Parathyroid adenoma (tissue), 2 donors: ENCODE measurements at regions not wholly inside any gene's neighbourhood (a gene's known extent, or its start where the extent isn't known, plus 50 kb on each side); places are given as distances from the start of the nearest gene placed in this dataset.
"Not testable (repeated sequence)": the region's sequence is repeated elsewhere in the genome, so short reads cannot be mapped to it uniquely, and the experiment has no call there.

Experiments
- H2AFZ ChIP-seq: fragments of 300-600 bp; sonication (generic); one replicate; pipeline ENCODE4 v1.7.0; 2017; ENCODE audit warnings: antibody characterized with exemption, mild to moderate bottlenecking
- H3K27ac ChIP-seq: fragments of 300-600 bp; sonication (generic); one replicate; pipeline ENCODE4 v1.7.0; 2017
- H3K27me3 ChIP-seq: fragments of 300-600 bp; sonication (generic); one replicate; pipeline ENCODE4 v1.7.0; 2017; ENCODE audit warnings: low read length; ENCODE audit not compliant: control insufficient read depth, insufficient read depth
- H3K36me3 ChIP-seq: fragments of 300-600 bp; sonication (generic); one replicate; pipeline ENCODE4 v1.7.0; 2017; ENCODE audit warnings: low read length; ENCODE audit not compliant: control insufficient read depth, insufficient read depth
- H3K4me1 ChIP-seq: fragments of 300-600 bp; sonication (generic); one replicate; pipeline ENCODE4 v1.7.0; 2017; ENCODE audit warnings: control low read depth
- H3K4me2 ChIP-seq: fragments of 300-600 bp; sonication (generic); one replicate; pipeline ENCODE4 v1.7.0; 2017; ENCODE audit warnings: low read length
- H3K4me3 ChIP-seq: fragments of 300-600 bp; sonication (generic); one replicate; pipeline ENCODE4 v1.7.0; 2017; ENCODE audit warnings: low read depth, low read length
- H3K79me2 ChIP-seq: fragments of 300-600 bp; sonication (generic); one replicate; pipeline ENCODE4 v1.7.0; 2017; ENCODE audit warnings: control low read depth
- H3K9ac ChIP-seq: fragments of 300-600 bp; sonication (generic); one replicate; pipeline ENCODE4 v1.7.0; 2017; ENCODE audit warnings: mild to moderate bottlenecking
- H3K9me3 ChIP-seq: fragments of 300-600 bp; sonication (generic); one replicate; pipeline ENCODE4 v1.7.0; 2017; ENCODE audit warnings: low read length; ENCODE audit not compliant: control insufficient read depth
- TF ChIP-seq, protein P1 (sequence below): fragments of 300-600 bp; sonication (generic); IDR thresholded peaks from one replicate; pipeline ENCODE4 v1.7.0; 2017; ENCODE audit warnings: antibody characterized with exemption, mild to moderate bottlenecking
- donor health status: primary hyperparathyroidism.

DNA sequence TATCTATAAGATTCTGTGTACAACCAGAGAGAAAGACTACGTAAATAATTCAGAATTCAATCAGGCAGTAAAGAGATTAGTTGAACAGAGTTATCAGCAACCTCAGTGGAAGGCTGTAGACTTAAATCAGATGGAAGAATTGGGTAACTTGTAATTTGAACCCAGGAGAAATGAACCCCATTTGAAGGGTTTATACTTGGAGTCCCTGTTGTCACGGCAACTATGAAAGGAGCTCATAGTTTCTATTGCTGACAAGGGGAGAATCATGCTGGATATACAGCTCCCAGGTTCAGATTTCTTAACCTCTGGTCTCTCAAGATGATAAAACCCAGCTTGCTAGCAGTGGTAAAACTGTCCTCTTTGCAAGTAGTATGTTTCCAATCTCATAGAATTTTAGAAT, 54.4 kb upstream of the BMP4 start:
- Histone ChIP-seq H3K9me3 (no peaks in the 10 kb centered on the region), H3K9ac (no peak overlapping the region), H3K36me3 (no peaks in the 10 kb centered on the region), H3K27ac (no peak overlapping the region), H3K4me1 (no peaks in the 10 kb centered on the region), H3K79me2 (no peaks in the 10 kb centered on the region), H2AFZ (no peak overlapping the region), H3K27me3 (peaks cover 3% of the 10 kb centered on the region), H3K4me3 (no peak overlapping the region), H3K4me2 (no peak overlapping the region)
- TF ChIP-seq, protein P1, sequence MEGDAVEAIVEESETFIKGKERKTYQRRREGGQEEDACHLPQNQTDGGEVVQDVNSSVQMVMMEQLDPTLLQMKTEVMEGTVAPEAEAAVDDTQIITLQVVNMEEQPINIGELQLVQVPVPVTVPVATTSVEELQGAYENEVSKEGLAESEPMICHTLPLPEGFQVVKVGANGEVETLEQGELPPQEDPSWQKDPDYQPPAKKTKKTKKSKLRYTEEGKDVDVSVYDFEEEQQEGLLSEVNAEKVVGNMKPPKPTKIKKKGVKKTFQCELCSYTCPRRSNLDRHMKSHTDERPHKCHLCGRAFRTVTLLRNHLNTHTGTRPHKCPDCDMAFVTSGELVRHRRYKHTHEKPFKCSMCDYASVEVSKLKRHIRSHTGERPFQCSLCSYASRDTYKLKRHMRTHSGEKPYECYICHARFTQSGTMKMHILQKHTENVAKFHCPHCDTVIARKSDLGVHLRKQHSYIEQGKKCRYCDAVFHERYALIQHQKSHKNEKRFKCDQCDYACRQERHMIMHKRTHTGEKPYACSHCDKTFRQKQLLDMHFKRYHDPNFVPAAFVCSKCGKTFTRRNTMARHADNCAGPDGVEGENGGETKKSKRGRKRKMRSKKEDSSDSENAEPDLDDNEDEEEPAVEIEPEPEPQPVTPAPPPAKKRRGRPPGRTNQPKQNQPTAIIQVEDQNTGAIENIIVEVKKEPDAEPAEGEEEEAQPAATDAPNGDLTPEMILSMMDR = no peak

DNA sequence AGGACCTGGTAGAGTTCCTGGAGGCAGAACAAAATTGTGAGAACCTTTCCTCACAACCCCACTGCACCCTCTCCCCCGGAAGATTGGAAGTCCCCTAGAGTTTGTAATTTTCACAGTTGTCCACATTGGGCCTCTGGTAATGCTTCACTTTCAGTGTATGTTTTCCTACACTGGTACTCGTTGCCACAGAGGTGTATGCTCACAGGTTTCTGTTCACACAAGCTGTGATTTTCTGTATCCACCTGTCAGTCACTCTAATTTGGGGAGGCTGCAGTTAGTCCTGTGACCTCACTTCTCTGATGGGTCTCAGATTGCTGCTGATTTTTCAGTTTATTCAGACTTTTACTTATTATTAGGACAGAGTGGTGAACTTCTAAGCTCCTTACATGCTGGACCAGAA, 66.4 kb upstream of the BMP4 start:
- H3K79me2 ChIP-seq = no peaks in the 10 kb centered on the region
- TF ChIP-seq, protein P1 = no peak
- no peaks in the 10 kb centered on the region for H3K4me1 ChIP-seq
- no peak overlapping the region for H2AFZ ChIP-seq
- H3K9ac ChIP-seq = no peak overlapping the region
- no peak overlapping the region for H3K27ac ChIP-seq
- H3K4me3 ChIP-seq = no peak overlapping the region
- no peaks in the 10 kb centered on the region for H3K9me3 ChIP-seq
- no peak overlapping the region for H3K4me2 ChIP-seq
- no peaks in the 10 kb centered on the region for H3K27me3 ChIP-seq
- no peaks in the 10 kb centered on the region for H3K36me3 ChIP-seq

DNA sequence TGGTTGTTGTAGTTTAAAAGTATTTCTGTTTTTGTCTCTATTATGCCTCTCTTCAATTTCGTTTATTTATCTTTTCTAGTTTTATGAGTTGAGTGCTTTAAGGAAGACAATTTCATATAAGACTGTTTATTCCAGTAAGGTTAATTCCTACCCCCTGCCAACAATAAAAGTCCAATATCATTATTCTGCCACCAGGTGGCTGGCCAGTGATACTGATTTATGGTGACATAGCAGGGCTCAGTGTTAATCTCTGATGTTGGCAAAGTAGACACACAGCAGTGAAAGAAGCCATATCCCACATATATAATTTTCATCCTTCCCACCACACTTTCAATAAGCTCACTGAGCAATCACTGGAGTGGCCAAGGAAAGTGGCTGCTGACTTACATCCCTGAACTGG, 69.0 kb upstream of the BMP4 start:
- no peaks in the 10 kb centered on the region for H3K36me3 ChIP-seq
- no peak overlapping the region for H3K4me3 ChIP-seq
- no peaks in the 10 kb centered on the region for H3K9me3 ChIP-seq
- H3K4me2 ChIP-seq = no peak overlapping the region
- H3K27me3 ChIP-seq = no peaks in the 10 kb centered on the region
- TF ChIP-seq, protein P1 = no peak
- no peak overlapping the region for H2AFZ ChIP-seq
- no peak overlapping the region for H3K27ac ChIP-seq
- no peaks in the 10 kb centered on the region for H3K4me1 ChIP-seq
- H3K79me2 ChIP-seq = no peaks in the 10 kb centered on the region
- no peak overlapping the region for H3K9ac ChIP-seq

DNA sequence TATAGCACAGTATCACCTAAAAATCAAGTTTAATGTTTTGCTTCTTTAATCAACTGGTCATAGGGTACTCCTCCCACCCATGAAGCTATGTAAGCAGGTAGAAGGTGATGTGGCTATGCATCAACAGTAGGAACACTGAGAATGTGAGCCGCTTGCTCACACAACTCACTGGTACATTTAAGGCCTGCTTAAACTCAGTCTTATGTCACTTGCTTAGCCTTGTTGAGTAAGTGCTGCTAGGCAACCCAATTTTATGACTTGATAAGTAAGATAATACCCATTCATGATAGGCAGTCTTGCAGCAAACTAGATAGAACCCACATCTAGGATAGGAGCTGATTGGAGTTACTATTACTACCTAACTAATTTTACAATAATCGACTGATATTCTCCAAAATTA, 70.0 kb upstream of the BMP4 start:
- Histone ChIP-seq H3K4me2 (no peak overlapping the region), H3K9ac (no peak overlapping the region), H3K27me3 (no peaks in the 10 kb centered on the region), H3K9me3 (no peaks in the 10 kb centered on the region), H3K4me1 (no peaks in the 10 kb centered on the region), H3K79me2 (no peaks in the 10 kb centered on the region), H2AFZ (no peak overlapping the region), H3K36me3 (no peaks in the 10 kb centered on the region), H3K4me3 (no peak overlapping the region), H3K27ac (no peak overlapping the region)
- TF ChIP-seq, protein P1 = no peak

DNA sequence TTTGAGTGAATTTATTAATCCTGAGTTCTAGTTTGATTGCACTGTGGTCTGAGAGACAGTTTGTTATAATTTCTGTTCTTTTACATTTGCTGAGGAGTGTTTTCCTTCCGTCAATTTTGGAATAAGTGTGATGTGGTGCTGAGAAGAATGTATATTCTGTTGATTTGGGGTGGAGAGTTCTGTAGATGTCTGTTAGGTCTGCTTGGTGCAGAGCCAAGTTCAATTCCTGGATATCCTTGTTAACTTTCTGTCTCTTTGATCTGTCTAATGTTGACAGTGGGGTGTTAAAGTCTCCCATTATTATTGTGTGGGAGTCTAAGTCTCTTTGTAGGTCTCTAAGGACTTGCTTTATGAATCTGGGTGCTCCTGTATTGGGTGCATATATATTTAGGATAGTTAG, 74.4 kb upstream of the BMP4 start:
- H3K9ac ChIP-seq, H3K27ac ChIP-seq, H3K4me3 ChIP-seq, H3K27me3 ChIP-seq, H2AFZ ChIP-seq, H3K4me2 ChIP-seq, H3K79me2 ChIP-seq, H3K9me3 ChIP-seq, H3K36me3 ChIP-seq, H3K4me1 ChIP-seq: not testable (repeated sequence)

DNA sequence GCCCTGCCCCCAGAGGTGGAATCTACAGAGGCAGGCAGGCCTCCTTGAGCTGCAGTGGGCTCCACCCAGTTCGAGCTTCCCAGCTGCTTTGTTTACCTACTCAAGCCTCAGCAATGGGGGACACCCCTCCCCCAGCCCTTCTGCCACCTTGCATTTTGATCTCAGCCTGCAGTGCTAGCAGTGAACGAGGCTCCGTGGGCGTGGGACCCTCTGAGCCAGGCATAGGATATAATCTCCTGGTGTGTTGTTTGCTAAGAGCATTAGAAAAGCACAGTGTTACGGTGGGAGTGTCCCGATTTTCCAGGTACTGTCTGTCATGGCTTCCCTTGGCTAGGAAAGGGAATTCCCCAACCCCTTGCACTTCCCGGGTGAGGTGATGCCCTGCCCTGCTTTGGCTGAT, 76.7 kb upstream of the BMP4 start:
- H3K36me3 ChIP-seq, H3K4me3 ChIP-seq, H3K27me3 ChIP-seq, H3K79me2 ChIP-seq, H3K9me3 ChIP-seq, H3K27ac ChIP-seq, H2AFZ ChIP-seq, H3K9ac ChIP-seq, H3K4me2 ChIP-seq, H3K4me1 ChIP-seq: not testable (repeated sequence)
